GM19372 (cell line): ENCODE measurements at regions not wholly inside any gene's neighbourhood (a gene's known extent, or its start where the extent isn't known, plus 50 kb on each side); places are given as distances from the start of the nearest gene placed in this dataset.

Experiments
- ATAC-seq: cut with Tn5 transposase; IDR thresholded peaks from one replicate; pipeline ENCODE4 v1.9.1; 2021; ENCODE audit warnings: mild to moderate bottlenecking, low read depth, moderate library complexity; ENCODE audit not compliant: unreplicated experiment

DNA sequence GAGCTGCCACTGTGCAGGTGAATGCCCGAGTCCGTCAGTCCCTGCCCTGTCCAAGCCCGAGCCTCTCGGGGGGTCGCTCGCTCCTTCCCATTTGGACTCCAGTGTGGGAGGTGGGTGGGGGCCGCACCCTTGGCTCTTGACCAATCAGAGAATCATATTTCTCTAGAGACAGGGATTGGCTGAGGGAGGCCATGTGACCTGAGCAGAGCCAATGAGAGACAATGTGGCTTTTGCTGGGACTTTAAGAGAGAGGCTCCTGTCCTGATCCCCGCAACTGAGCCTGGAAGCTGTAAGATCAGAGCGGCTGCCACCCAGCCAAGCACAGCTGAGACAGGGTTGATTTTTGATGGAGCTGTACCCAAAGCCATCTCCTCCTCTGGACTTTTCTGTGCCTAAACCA lies 199.3 kb downstream of the TFAP2C start:
- ATAC-seq, result no peak

DNA sequence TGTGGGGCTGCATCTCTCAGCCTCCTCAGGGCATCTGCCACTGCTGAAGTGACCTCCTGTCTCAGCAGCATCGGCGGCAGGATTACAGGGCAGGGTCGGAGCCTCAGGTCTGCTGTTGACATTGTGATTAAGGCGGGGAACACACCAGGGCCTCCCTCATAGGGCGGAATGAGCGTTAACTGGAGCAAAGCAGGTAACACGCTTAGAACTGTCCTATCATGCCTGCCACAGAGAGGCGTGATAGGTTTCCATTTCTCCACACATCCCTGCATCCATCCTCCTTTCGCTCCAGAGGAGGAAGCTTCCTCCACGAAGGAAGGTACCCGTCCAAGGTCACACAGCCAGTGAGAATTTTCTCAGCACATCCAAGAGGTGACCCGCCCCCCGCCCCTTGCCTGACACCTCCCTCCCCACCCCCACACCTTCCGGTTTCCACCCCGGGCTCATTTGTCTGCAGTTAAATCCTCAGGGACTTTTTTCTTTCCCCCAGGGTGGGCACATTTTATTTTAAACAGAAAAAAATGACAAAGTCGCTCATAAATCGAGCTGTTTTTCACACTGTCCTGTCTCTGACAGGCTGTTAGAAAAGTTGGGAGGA lies 200.8 kb downstream of the TFAP2C start:
- ATAC-seq, result no peak

DNA sequence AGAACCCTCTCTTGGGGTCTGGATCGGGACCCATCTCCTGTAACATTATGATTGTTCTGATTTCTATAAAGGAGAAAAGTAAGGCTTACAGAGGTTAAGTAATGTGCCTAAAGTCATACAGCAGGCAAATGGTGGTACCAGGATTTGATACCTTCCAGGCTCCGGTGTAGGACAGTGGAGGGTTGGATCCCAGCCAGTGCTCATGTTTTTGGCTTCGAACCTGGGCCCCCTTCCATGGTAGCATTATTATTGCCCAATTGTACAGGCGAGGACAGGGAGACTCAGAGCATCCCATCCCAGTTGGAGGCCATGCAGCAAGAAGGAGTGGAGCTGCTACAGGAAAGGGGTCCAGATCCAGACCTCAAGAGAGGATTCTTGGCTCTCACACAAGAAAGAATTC lies 202.7 kb downstream of the TFAP2C start:
- no peak for ATAC-seq

DNA sequence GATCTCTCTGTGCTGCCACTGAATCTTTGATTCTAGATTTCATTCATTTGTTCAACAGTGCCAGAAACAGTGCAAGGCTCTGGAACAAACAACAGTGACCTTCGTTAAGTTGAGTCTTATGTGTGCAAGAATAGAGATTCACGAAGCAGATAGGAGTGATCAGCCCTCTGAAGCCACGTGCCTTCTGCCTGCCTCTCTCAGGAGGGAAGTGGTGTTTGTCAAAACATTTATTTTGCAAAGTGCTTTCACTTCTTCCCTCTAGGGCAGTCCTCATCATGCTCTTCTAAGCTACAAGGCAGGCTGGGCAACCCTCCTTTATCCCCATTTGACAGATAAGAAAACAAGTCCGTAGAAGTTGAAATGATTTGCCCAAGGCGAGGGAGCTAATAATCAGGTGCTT lies 204.3 kb downstream of the TFAP2C start:
- ATAC-seq, result no peak

DNA sequence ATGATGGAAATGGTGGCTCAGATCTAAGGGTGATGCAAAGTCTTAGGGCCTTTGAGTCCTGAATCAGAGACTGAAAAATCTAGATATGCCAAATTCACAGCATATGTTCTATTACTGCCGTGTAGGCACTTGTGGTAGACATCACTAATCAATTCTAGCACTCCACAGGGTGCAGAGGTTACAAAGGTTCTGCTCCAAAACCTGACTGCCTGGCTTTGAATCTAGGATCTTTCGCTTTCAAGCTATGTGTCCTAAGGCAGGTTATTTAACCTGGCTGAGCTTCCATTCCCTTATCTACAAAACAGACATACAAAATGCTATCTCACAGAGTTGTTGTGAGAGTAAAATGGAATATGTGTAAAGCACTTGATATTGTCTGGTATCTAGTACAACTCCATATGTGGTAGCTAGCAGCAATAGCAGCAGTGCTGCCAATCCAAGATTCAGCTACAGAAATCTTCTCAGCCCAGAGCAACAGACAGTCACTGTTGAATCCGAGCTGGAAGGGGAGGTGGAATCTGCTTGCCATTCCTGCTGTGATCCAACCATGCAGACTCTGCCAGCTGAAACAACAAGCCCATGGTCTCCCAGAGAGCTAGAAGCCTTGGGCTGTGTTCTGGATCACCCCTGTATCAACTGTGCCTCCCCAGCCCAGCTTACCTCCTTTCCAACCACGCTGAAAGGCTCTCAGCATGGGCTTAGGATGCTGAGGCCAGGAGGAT lies 206.9 kb downstream of the TFAP2C start:
- no peak for ATAC-seq

DNA sequence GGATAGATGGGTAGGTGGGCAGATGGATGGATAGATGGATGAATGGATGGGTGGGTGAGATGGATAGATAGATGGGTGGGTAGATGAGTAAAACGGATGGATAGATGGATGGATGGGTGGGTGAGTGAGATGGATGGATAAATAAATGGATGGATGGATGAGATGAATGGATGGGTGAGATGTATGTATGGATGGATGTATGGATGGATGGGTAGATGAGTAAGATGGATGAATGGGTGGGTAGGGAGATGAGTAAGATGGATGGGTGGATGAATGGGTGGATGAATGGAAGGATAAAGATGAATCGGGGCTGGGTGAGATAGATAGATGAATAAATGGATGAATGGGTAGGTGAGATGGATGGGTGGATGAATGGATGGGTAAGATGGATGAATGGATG lies 210.1 kb downstream of the TFAP2C start:
- no peak for ATAC-seq

DNA sequence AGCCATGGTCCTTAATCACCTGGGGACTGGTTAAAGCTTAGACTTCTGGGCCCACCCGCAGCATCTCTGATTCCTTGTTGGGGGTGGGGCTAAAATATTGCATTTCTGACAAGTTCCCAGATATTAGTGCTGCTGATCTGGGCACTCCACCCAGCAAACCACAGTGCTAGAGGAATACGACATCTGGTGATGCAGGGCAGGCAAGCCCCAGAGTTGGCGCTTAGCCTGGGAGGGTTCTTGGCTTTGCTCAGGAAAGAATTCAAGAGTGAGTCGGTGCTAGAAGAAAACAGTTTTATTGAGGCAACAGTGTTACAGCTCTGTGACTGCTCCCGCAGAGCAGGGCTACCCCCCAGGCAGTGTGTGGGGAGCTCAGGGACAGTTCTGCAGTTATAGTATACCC lies 210.7 kb downstream of the TFAP2C start:
- ATAC-seq, result no peak

DNA sequence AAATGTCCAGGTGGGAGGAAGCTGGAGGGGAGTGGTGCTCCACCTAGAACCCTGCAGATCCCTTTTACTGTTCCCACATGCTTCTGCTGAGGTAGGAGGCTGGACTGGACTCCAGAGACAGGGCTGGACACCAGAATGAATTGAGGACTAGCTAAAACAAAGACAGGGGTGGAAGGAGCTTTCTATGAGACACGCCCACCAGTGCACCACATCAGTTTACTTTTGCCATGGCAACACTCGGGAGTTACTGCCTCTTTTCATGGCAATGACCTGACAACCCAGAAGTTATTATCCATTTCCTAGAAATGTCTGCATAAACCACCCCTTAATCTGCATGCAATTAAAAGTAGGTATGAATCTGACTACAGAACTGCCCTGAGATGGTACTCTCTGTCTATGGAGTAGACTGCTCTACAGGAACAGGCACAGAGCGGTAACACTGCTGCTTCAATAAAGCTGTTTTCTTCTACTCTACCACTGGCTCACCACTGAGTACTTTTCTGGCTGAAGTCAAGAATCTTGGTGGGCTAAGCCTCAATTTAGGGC lies 211.7 kb downstream of the TFAP2C start:
- ATAC-seq, result no peak

DNA sequence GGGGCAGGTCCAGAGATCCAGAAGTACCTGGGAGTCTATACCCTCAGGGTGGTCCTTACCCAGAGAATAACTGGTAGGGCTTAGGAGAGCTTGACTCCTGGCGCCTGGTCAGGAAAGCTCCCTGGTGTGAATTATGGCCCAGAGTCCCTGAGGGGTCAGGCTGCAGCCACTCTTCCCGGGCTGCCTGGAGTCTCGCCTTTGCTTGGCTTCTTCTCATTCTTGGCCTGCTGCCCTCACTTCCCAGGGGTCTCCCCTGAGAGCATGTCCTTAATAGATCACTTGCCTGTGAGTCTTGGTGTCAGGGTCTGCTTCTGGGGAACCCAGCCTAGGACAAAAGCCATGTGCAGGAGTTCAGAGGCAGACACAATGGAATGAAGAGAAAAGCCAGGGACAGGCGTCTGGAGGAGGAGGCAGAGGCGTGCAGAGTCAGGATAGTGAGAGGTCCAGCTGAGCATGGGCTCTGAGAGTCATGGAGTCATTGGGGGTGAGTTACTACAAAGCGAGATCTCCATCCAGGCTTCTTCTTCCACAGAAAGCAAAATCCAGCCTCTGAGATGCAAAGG lies 212.3 kb downstream of the TFAP2C start:
- no peak for ATAC-seq

DNA sequence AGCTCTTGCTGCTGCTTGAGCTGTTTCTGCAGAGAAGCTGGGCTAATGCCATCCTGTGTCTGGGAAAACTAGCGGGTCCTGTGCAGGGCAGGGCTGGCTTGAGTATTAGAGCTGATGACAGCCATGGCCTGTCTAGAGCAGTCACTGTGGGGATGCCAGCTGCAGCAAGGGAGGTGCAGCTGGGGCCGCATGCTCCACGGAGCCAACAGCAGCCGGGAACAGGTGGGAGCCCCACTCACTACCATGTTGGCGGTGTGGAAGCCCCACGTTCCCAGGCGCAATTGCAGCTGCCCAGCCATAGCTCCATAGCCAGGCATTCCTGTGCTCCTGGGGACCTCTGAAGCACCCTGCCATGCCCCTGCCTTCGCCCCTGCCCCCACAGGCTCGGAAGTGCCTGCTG lies 212.9 kb downstream of the TFAP2C start:
- no peak for ATAC-seq

DNA sequence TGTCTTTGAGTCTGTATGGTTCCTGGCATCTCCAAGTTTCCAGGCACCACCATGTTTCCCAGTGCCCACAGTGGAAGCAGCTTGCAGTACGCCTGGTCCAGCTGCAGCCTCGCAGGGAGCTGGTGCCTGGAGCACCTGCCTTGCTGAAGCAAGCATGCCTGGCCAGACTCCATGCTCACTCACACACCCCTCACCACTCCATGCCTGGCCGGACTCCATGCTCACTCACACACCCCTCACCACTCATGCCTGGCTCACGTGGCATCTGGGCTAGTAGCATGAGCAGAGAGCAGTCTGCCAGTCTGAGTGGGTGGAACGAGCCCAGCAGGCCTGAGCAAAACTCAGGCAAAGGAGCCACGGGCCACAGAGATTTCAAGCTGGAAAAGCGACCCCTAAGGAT lies 214.3 kb downstream of the TFAP2C start:
- ATAC-seq, result no peak

DNA sequence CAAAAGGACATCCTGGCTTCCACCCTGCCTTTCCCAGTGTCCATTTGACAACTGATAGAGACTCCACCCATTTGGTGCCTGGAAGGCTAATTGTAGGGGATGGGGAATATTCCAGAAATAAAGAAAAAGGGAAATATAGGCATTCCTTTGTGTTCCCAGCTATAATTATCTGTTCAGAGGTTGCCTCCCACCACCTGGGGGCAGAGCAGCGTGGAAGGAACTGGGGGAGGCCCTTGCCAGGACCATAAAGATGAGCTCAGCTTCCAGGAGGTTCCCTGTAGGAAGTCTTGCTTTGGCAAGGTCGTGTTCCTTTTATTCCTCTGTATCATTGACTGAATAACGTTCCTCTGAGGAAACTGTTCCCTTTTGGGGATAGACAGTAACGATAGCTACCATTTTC lies 214.7 kb downstream of the TFAP2C start:
- no peak for ATAC-seq

DNA sequence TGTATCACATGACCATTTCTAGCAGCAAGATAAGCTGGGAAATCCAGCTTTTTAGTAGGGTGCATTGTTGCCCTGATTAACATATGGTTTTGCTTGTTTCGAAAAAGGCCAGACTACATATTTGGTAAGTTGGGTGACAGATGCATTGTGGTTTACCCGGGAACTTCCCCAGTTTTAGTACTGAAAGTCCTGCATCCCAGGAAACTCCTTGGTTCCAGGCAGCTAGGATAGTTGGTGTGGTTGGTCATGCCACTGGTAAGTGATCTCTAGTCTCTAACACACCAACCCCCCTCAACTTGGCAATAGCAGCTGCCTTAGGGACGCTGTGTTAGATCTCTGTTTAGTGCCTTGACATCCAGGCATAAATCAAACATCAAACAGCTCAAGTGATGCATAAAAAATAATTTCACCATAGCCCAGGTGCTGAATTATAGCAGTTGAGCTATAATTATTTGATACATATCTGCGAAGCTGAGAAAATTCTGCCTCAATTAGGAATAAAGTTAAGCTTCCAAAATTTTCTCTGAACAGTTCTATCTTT lies 216.5 kb downstream of the TFAP2C start:
- no peak for ATAC-seq

DNA sequence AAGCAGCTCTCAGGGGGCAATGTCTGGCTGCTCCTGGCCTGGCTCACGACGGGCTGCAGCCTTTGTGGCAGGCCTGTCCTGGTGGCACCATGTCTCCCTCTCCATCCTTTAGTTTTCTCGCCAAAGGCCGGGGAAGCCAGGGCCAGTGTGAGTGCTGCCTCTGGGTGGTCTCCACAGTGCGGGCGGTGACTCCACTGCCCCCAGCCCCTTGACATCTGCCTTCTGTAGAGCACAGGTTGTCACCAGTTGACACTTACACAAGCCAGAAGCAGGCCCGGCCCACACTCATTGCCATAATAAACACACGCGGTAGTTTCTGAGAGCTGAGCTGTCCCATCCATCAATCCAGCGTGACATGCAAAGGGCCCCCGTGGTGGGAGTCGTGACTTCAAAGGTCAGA lies 219.5 kb downstream of the TFAP2C start:
- ATAC-seq, result no peak

DNA sequence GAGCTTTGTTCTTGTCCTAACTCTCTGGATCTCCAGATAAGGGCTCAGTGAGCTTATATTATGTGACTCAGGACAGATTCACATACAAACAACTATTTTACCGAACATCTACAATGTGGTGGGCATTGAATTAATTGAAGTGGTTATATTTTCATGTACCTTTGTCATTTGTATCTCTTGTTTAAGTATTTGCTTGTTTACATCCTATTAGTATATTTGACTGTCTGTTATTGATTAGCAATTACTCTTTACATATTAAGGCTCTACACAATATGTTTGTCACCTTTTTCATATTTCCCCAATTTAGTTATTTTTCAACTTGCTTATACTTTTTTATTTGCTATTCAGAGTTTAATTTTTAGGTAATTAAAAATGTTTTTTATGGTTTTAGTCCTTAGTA lies 222.4 kb downstream of the TFAP2C start:
- no peak for ATAC-seq

DNA sequence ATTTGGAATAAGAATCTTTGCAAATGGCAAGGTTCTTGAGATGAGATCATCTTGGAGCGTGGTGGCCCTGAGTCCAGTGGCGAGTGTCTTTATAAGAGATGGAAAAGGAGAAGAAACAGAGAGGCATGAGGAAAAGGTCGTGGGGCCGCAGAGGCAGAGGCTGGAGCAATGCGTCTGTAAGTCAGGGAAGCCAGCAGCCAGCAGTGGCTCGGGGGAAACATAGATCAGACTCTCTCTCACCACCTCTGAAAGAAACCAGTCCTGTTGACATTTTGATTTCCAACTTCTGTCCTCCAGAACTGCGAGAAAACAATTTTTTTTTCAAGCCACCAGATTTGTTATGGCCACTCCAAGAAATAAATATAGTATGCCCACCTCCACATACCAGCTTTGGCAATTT lies 226.6 kb downstream of the TFAP2C start:
- no peak for ATAC-seq

DNA sequence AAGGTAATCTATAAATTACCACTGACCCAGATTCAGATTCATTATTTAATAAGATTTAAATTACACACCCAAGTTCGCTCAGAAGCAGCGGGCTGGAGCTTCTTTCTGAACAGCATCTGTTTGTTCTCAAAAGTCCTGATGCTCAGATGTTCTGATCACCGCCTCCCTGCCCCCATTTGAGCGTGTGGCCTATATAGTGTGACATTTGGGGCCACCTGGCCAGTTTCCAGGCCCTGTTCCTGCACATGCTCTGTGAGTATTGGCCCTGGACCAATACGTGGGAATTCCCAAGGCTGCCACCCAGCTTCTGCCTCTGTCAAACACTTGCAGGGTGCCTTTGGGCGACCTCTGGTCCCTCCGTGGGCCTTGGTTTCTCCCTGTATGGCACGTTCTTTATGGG lies 228.8 kb downstream of the TFAP2C start:
- no peak for ATAC-seq

DNA sequence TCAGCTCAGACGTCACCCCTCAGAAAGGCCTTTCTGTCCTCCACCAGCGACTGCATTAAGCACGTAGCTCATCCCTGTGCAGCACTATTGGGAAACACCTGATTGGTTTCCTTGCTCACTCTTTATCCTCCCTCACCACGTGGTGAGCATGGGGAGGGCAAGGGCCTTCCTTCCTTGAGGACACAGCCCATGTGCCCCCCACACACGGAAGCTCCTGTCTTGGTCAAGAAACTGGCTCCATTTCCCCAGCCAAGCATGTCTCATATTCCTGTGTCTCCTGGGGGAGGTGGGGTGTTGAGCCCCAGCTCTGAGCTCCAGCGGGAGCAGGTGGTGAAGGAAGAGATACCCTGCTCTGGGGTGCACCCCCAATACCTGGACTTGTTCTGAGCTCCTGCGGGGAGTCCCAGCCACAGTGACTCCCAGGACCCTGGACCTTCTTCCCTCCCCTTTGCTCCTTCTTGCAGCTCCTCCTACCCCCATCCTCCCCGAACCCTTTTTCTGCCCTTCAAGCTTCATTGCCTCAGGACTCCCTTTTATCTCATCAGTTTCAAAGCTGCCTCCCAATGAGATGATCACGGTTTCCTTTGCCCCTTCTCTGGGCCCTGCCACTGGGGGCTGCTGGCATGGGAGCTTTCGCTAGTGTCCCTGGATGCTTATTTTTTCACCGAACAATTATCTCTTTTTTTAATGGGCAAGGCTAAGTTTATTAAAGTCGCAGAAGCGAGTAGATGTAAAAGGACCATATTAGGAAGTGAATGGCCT lies 230.1 kb downstream of the TFAP2C start:
- ATAC-seq, result no peak

DNA sequence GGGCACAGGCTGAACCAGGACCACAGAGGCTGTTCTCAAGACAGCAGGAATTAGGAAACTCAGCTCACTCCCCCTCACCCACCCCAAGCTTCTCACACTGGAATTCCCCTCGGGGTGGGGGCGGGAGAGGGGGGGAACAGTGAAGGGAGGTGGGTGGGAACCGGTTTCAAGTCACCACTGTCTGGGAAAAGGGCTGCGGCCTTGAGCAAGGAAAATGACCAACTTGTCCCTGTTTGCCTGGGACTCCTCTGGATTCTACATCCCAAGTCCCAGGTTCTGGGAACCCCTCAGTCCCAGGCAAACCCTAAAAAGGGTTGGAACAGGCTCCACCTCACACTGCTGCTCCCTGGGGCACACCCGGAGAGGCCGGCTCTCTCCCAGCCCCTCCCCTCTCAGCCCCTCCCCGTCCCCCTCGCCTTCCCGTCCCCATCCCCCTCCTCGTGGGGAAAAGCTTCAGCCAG lies 230.7 kb downstream of the TFAP2C start:
- ATAC-seq, result no peak

DNA sequence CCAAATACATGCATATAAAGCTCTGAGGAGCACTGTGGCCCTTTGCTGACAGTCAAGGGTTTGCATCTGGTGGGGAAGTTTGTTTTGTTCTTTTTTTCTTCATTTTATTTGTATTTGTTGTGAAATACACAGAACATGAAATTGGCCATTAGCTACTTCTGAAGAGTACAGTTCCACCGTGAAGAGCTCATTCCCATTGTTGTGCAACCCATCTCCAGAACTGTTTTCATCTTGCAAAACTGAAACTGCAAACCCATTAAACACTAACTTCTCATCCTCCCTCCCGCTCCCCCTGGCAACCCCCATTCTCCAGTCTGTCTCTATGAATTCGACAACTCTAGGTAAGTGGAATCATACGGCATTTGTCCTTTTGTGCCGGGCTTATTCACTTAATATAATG lies 231.3 kb downstream of the TFAP2C start:
- ATAC-seq, result no peak

DNA sequence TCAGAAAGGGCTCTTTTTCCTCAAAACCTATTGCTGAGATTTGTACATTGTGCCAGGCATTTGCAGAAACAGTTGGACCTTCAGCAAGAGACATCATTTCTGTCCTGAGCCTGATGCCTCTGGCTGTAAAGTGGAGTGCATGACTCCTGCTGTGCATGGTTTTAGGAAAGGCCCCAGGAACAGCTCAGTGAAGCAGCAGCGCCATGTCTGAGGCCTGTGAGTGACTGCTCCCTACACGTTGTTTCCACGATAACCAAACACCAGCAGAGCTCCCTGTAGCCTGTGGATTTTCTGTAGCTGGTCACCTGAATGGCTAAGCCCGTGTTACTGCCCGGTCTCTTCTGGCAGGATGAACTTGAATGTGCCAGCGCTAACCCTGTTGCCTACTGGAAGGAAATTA lies 232.5 kb downstream of the TFAP2C start:
- no peak for ATAC-seq
